Left lung (tissue), 4 donors: ENCODE measurements at regions not wholly inside any gene's neighbourhood (a gene's known extent, or its start where the extent isn't known, plus 50 kb on each side); places are given as distances from the start of the nearest gene placed in this dataset.
A peak's percentile ranks its signal among the peaks of the same experiment; 100 is the strongest.

Source experiments
- ATAC-seq: fragments of 200-7000 bp; cut with Tn5 transposase; one replicate; pipeline ENCODE4 v1.9.1; 2020; ENCODE audit warnings: moderate library complexity
- DNase-seq, 4 donors: peaks; one replicate each; pipeline ENCODE4 v3.0.0-alpha.2; 2013 to 2020
- H3K27ac ChIP-seq, 2 donors: fragments of 200-600 bp; sonication (generic) in 1 of 2; one replicate each; pipeline versions ENCODE4 v1.5.0 to v1.8.0; 2020 to 2021
- H3K27me3 ChIP-seq, 2 donors: fragments of 200-600 bp; sonication (generic) in 1 of 2; one replicate each; pipeline versions ENCODE4 v1.5.0 to v1.8.0; 2020 to 2021
- H3K36me3 ChIP-seq, 2 donors: fragments of 200-600 bp; sonication (generic) in 1 of 2; one replicate each; pipeline versions ENCODE4 v1.5.0 to v1.8.0; 2020 to 2021
- H3K4me1 ChIP-seq, 2 donors: fragments of 200-600 bp; one replicate each; pipeline ENCODE4 v1.8.0; 2021
- H3K4me3 ChIP-seq, 2 donors: fragments of 200-600 bp; sonication (generic) in 1 of 2; one replicate each; pipeline versions ENCODE4 v1.5.0 to v1.8.0; 2020 to 2021; ENCODE audit warnings: mild to moderate bottlenecking in 1 of 2
- H3K9me3 ChIP-seq, 2 donors: fragments of 200-600 bp; sonication (generic) in 1 of 2; one replicate each; pipeline versions ENCODE4 v1.5.0 to v1.8.0; 2020 to 2021
- intact Hi-C, 2 donors: fragments of 100-400 bp; cut with DNase I; formaldehyde crosslinking; loops; one replicate each; pipeline versions ENCODE4 v1.11.2 to v1.14.2; 2022
- TF ChIP-seq, protein P1 (sequence below), 2 donors: fragments of 200-600 bp; sonication (generic) in 1 of 2; IDR thresholded peaks; one replicate each; pipeline versions ENCODE4 v1.5.0 to v1.8.0; 2021; ENCODE audit warnings: antibody characterized with exemption in 2 of 2
- donor health status: DM: no; HTN: yes; CAD: no.
- donor health status: DM: no; HTN: no; CAD: no.

DNA sequence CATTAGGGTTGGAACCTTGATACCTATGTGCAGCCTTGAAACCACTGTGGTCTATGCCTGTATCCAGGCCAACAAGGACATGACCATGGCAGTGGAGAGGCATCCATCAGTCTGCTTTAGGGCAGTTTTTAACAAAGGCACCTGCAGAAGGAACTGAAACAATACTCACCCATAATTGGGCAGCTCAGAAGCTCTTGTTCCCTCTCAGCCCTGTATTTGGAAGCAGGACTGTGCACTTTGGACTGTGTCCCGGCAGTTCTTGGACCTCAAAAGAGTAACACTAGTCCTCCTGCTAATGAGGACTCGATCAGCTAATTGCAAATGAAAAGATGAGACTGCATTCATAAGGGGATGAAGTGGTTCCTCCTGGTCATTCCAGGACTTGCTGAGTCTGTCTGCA, 500.2 kb upstream of the TNP1 start:
- Histone ChIP-seq H3K4me1 (peaks cover 6 to 29% of the 10 kb centered on the region in 2 donors), H3K9me3 (no peaks in the 10 kb centered on the region), H3K27me3 (no peaks in the 10 kb centered on the region), H3K36me3 (no peaks in the 10 kb centered on the region), H3K4me3 (no peak overlapping the region), H3K27ac (no peak overlapping the region)
- ATAC-seq (peak; percentile 18), DNase-seq (no peak)
- intact Hi-C loops: no loop called here
- TF ChIP-seq, protein P1, sequence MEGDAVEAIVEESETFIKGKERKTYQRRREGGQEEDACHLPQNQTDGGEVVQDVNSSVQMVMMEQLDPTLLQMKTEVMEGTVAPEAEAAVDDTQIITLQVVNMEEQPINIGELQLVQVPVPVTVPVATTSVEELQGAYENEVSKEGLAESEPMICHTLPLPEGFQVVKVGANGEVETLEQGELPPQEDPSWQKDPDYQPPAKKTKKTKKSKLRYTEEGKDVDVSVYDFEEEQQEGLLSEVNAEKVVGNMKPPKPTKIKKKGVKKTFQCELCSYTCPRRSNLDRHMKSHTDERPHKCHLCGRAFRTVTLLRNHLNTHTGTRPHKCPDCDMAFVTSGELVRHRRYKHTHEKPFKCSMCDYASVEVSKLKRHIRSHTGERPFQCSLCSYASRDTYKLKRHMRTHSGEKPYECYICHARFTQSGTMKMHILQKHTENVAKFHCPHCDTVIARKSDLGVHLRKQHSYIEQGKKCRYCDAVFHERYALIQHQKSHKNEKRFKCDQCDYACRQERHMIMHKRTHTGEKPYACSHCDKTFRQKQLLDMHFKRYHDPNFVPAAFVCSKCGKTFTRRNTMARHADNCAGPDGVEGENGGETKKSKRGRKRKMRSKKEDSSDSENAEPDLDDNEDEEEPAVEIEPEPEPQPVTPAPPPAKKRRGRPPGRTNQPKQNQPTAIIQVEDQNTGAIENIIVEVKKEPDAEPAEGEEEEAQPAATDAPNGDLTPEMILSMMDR (IDR thresholded peaks at IDR 0.05): no peak

DNA sequence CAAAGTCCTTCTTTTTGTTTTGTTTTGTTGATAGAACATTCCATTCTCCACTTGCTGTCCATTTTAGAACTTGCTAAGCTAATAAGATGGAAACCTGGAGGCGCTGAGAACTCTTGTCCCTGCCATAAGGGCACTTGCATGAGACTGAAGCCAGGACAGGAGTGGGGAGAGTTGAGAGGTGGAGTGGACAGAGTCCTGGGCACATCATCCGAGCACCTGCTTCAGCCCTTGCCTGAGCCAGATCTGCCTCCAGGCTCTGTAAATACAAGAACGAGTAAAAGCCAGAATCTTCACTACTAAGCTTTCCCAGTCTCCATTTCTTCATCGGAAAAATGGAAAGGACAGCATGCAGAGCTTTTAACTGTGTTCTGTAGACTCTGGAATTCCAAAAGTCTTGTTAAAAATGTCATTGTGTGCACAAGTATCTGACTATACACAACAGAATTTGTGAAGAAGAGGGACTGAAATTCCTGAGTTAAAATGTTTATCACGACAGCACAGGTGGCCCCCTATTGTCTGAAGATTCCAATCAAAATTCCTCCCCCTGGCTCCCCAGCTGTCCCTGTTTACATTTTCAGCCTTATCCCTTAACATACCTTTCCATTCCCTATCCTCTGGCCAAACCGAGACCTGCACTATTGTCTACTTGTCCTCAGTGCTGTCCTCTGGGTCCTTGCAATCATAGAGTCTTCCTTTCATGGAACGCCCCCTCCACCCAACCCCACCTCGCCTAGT, 498.2 kb upstream of the TNP1 start:
- intact Hi-C loops: no loop called here
- ATAC-seq: peak; percentile 50

DNA sequence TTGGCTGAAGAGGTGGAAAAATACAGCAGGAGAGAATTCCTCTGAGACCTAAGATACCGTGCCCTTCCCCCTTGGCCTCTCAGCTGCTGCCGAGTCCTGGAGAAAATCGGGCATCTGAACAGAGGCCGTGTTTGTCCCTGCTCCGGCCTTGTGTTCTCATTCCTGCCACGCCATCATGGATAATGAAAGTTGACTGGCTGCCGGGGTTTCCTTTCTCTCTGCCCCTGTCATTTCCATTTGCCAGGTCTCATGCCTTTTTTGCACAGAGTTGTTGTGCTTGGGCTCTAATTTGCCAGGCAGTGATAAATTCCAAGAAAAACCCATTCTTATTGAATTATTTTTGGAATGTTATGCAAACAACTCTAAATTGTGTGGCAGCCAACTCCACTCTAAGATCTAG, 496.9 kb upstream of the TNP1 start:
- H3K4me1 ChIP-seq: peaks cover 6 to 21% of the 10 kb centered on the region in 2 donors
- peak overlapping the region in 1 of 2 donors; percentile 4 for H3K27ac ChIP-seq
- no peak for DNase-seq
- H3K9me3 ChIP-seq: no peaks in the 10 kb centered on the region
- H3K36me3 ChIP-seq: no peaks in the 10 kb centered on the region
- H3K4me3 ChIP-seq: no peak overlapping the region
- ATAC-seq: no peak
- TF ChIP-seq, protein P1 (IDR thresholded peaks at IDR 0.05): no peak
- H3K27me3 ChIP-seq: no peaks in the 10 kb centered on the region
- intact Hi-C loops: no loop called here

More for the DNA sequence above, 498.2 kb upstream of the TNP1 start:
- no peaks in the 10 kb centered on the region for H3K27me3 ChIP-seq
- no peaks in the 10 kb centered on the region for H3K36me3 ChIP-seq
- TF ChIP-seq, protein P1 (IDR thresholded peaks at IDR 0.05): no peak
- H3K27ac ChIP-seq: no peak overlapping the region
- H3K4me1 ChIP-seq: peaks cover 6 to 25% of the 10 kb centered on the region in 2 donors
- DNase-seq: no peak
- H3K9me3 ChIP-seq: no peaks in the 10 kb centered on the region
- H3K4me3 ChIP-seq: no peak overlapping the region

DNA sequence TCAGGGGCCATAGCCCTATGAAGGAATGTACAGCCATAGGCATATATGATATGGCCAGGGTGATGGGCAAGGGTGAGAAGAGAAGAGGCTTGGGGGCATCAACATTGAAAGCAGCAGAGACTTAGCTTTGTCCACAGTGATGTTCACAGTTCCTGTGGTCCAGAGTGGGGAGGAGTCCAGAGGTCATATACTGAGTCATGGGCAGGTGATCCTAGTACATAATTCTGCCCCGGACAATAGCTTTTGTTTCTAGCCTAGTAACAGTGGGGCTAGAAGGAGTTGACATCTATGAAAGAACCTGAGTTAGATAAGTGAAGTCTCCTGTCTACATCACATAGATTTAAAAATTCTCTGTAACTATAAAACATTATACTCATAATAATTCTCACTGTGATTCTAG, 496.3 kb upstream of the TNP1 start:
- intact Hi-C loops: no loop called here
- Histone ChIP-seq H3K9me3 (no peaks in the 10 kb centered on the region), H3K27me3 (no peaks in the 10 kb centered on the region), H3K36me3 (no peaks in the 10 kb centered on the region), H3K4me3 (no peak overlapping the region), H3K4me1 (peaks cover 6 to 15% of the 10 kb centered on the region in 2 donors), H3K27ac (no peak overlapping the region)
- no peak for DNase-seq
- ATAC-seq: no peak
- TF ChIP-seq, protein P1 (IDR thresholded peaks at IDR 0.05): no peak

DNA sequence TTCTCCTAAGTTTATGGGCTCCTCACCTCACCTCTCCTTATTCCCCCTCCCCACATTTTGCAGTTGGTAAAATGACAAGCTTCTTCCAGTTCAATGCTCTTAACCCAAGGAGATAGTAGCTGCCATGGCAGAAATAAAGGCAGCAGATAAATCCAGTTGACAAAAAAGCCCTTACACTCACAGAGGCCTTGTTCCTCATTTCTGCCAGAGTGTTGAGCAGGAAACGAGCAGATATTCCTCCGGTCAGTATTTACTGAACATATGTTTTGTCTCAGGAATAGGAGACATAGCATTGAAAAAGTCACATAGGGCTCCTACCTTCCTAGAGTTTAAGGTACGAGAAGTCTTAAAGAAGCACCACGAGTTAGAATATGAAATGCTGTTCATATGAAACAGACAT, 493.7 kb upstream of the TNP1 start:
- no peak for ATAC-seq
- Histone ChIP-seq H3K27ac (no peak overlapping the region), H3K36me3 (no peaks in the 10 kb centered on the region), H3K4me1 (no peaks in the 10 kb centered on the region), H3K27me3 (no peaks in the 10 kb centered on the region), H3K9me3 (peaks cover 0 to 6% of the 10 kb centered on the region in 2 donors), H3K4me3 (no peak overlapping the region)
- TF ChIP-seq, protein P1 (IDR thresholded peaks at IDR 0.05): no peak
- intact Hi-C loops: loop anchor here in 1 of 2 donors (5.0 kb wide), 1 partner anchor 244 kb away; no protein-coding TSS in a partner anchor
- no peak for DNase-seq
